Brain microvascular endothelial cell (primary cell): ENCODE measurements at regions not wholly inside any gene's neighbourhood (a gene's known extent, or its start where the extent isn't known, plus 50 kb on each side); places are given as distances from the start of the nearest gene placed in this dataset.

Source experiments
- DNase-seq: peaks from one replicate; pipeline ENCODE4 v3.0.0-alpha.2; 2020
- H3K27ac ChIP-seq: fragments of 250-450 bp; sonication (Bioruptor Pico); 2 replicates; pipeline ENCODE4 v1.5.1; 2020; ENCODE audit warnings: mild to moderate bottlenecking, moderate library complexity
- H3K27me3 ChIP-seq: fragments of 250-450 bp; sonication (Bioruptor Pico); replicated peaks from 2 replicates; pipeline ENCODE4 v1.5.1; 2020; ENCODE audit warnings: mild to moderate bottlenecking
- H3K36me3 ChIP-seq: fragments of 250-450 bp; sonication (Bioruptor Pico); replicated peaks from 2 replicates; pipeline ENCODE4 v1.5.1; 2020; ENCODE audit warnings: mild to moderate bottlenecking
- H3K4me3 ChIP-seq: 2 replicates; pipeline ENCODE4 v1.5.1; 2011; ENCODE audit warnings: low read depth, mild to moderate bottlenecking, control low read depth, low read length, moderate library complexity
- CTCF ChIP-seq: IDR thresholded peaks from 2 replicates; pipeline ENCODE4 v1.5.1; 2011; ENCODE audit warnings: low read depth, mild to moderate bottlenecking, moderate library complexity, low read length, control low read depth, inconsistent platforms; ENCODE audit errors: missing control alignments
- in situ Hi-C: cut with HindIII; loops from 2 replicates; pipeline ENCODE4 v1.10.0; 2017; ENCODE audit warnings: low sequenced_read_pairs, low pct_ligation_motif_present

GRCh38 chr14:45976001-45976400 lies 675.6 kb downstream of the RPL10L start:
- no peak for TF ChIP-seq CTCF
- no peaks in the 10 kb centered on the region for H3K36me3 ChIP-seq
- H3K4me3 ChIP-seq = no peak overlapping the region
- DNase-seq = no peak
- in situ Hi-C loops = no loop called here
- H3K27me3 ChIP-seq = no peaks in the 10 kb centered on the region
- H3K27ac ChIP-seq = no peak overlapping the region

- in situ Hi-C loops = no loop called here
- DNase-seq = no peak
- no peak for TF ChIP-seq CTCF
- H3K36me3 ChIP-seq = no peaks in the 10 kb centered on the region
- H3K4me3 ChIP-seq = no peak overlapping the region
- no peaks in the 10 kb centered on the region for H3K27me3 ChIP-seq
- no peak overlapping the region for H3K27ac ChIP-seq
Observed at GRCh38 chr14:45972416-45972815, 679.2 kb downstream of the RPL10L start.

- no peaks in the 10 kb centered on the region for H3K36me3 ChIP-seq
- TF ChIP-seq CTCF = no peak
- in situ Hi-C loops = no loop called here
- DNase-seq = no peak
- no peak overlapping the region for H3K27ac ChIP-seq
- H3K4me3 ChIP-seq = no peak overlapping the region
- no peaks in the 10 kb centered on the region for H3K27me3 ChIP-seq
Observed at GRCh38 chr14:45970621-45971020, 681.0 kb downstream of the RPL10L start.

GRCh38 chr14:45968037-45968436 lies 683.5 kb downstream of the RPL10L start:
- DNase-seq = no peak
- in situ Hi-C loops = no loop called here
- Histone ChIP-seq H3K4me3 (no peak overlapping the region), H3K36me3 (no peaks in the 10 kb centered on the region), H3K27ac (no peak overlapping the region), H3K27me3 (no peaks in the 10 kb centered on the region)
- no peak for TF ChIP-seq CTCF

GRCh38 chr14:45949479-45949878 lies 696.5 kb upstream of the MIS18BP1 start:
- H3K27me3 ChIP-seq = no peaks in the 10 kb centered on the region
- no peak overlapping the region for H3K27ac ChIP-seq
- H3K36me3 ChIP-seq = no peaks in the 10 kb centered on the region
- DNase-seq = no peak
- no peak for TF ChIP-seq CTCF
- in situ Hi-C loops = no loop called here
- H3K4me3 ChIP-seq = no peak overlapping the region

GRCh38 chr14:45947830-45948229 lies 694.8 kb upstream of the MIS18BP1 start:
- TF ChIP-seq CTCF = no peak
- Histone ChIP-seq H3K27me3 (no peaks in the 10 kb centered on the region), H3K4me3 (no peak overlapping the region), H3K27ac (no peak overlapping the region), H3K36me3 (no peaks in the 10 kb centered on the region)
- DNase-seq = no peak
- in situ Hi-C loops = no loop called here
